CD14-positive monocyte (primary cell): ENCODE measurements at regions not wholly inside any gene's neighbourhood (a gene's known extent, or its start where the extent isn't known, plus 50 kb on each side); places are given as distances from the start of the nearest gene placed in this dataset.

Experiments
- DNase-seq, 3 donors: peaks; one replicate each; pipeline ENCODE4 v3.0.0-alpha.2; 2011 to 2022
- H2AFZ ChIP-seq: 2 replicates; pipeline ENCODE4 v1.6.0; 2012; ENCODE audit warnings: mild to moderate bottlenecking, low read depth, low read length, inconsistent platforms; ENCODE audit not compliant: insufficient read depth, poor library complexity, severe bottlenecking
- H3K27ac ChIP-seq, 2 donors: 1 replicate in 1 of 2; 2 replicates in 1 of 2; pipeline ENCODE4 v1.5.1; 2012 to 2013; ENCODE audit warnings: low read length in 2 of 2, control low read depth in 1 of 2, inconsistent platforms in 1 of 2, low read depth in 1 of 2, mild to moderate bottlenecking in 1 of 2
- H3K27me3 ChIP-seq, 2 donors: one replicate each; pipeline versions ENCODE4 v1.6.0 to v1.6.1; 2011 to 2013; ENCODE audit warnings: low read length in 2 of 2; ENCODE audit not compliant: control insufficient read depth in 2 of 2, insufficient read depth in 2 of 2
- H3K36me3 ChIP-seq, 2 donors: replicated peaks in 1 of 2; 1 replicate in 1 of 2; 2 replicates in 1 of 2; pipeline versions ENCODE4 v1.5.1 to v1.6.1; 2012 to 2013; ENCODE audit warnings: low read length in 2 of 2, control low read depth in 1 of 2, inconsistent platforms in 1 of 2, mild to moderate bottlenecking in 1 of 2; ENCODE audit not compliant: insufficient read depth in 2 of 2, control insufficient read depth in 1 of 2
- H3K4me1 ChIP-seq, 2 donors: 1 replicate in 1 of 2; 2 replicates in 1 of 2; pipeline versions ENCODE4 v1.5.1 to v1.6.1; 2012 to 2013; ENCODE audit warnings: low read length in 2 of 2, control low read depth in 1 of 2, inconsistent platforms in 1 of 2, mild to moderate bottlenecking in 1 of 2, moderate library complexity in 1 of 2; ENCODE audit not compliant: insufficient read depth in 2 of 2, control insufficient read depth in 1 of 2
- H3K4me2 ChIP-seq: replicated peaks from 2 replicates; pipeline ENCODE3; 2012; ENCODE audit warnings: low read length, moderate library complexity, mild to moderate bottlenecking; ENCODE audit not compliant: poor library complexity, severe bottlenecking; ENCODE audit errors: extremely low read depth
- H3K4me3 ChIP-seq, 3 experiments: fragments of 200-600 bp in 1 of 3; sonication (generic) in 1 of 3; replicated peaks in 1 of 3; 1 replicate in 2 of 3; 2 replicates in 1 of 3; pipeline ENCODE4 v1.5.1; 2011 to 2013; ENCODE audit warnings: low read length in 3 of 3, mild to moderate bottlenecking in 3 of 3, control low read depth in 2 of 3, low read depth in 2 of 3, inconsistent platforms in 1 of 3, moderate library complexity in 1 of 3
- H3K79me2 ChIP-seq: 2 replicates; pipeline ENCODE4 v1.6.0; 2012; ENCODE audit warnings: mild to moderate bottlenecking, control low read depth, inconsistent platforms, low read length, moderate library complexity; ENCODE audit not compliant: insufficient read depth
- H3K9ac ChIP-seq: 2 replicates; pipeline ENCODE4 v1.6.0; 2017; ENCODE audit warnings: low read length, mild to moderate bottlenecking; ENCODE audit not compliant: insufficient read depth, poor library complexity, severe bottlenecking
- H3K9me3 ChIP-seq, 2 donors: replicated peaks in 1 of 2; 1 replicate in 1 of 2; 2 replicates in 1 of 2; pipeline versions ENCODE4 v1.5.1 to v1.6.1; 2012 to 2013; ENCODE audit warnings: low read length in 2 of 2, control low read depth in 1 of 2; ENCODE audit not compliant: control insufficient read depth in 1 of 2, insufficient read depth in 1 of 2
- H4K20me1 ChIP-seq: 2 replicates; pipeline ENCODE4 v1.6.0; 2012; ENCODE audit warnings: mild to moderate bottlenecking, low read length, control low read depth, moderate library complexity; ENCODE audit not compliant: insufficient read depth
- H3K27ac Mint-ChIP-seq, 7 donors: one replicate each; pipeline ENCODE4 v1.8.0; 2020; ENCODE audit warnings: mild to moderate bottlenecking in 7 of 7, mixed read lengths in 7 of 7, moderate library complexity in 6 of 7, inconsistent platforms in 2 of 7
- H3K27me3 Mint-ChIP-seq, 3 donors: one replicate each; pipeline ENCODE4 v1.8.0; 2021 to 2022; ENCODE audit warnings: low read depth in 3 of 3, mild to moderate bottlenecking in 3 of 3, mixed read lengths in 3 of 3, moderate library complexity in 3 of 3, inconsistent platforms in 1 of 3
- H3K36me3 Mint-ChIP-seq, 2 donors: one replicate each; pipeline ENCODE4 v1.8.0; 2020; ENCODE audit warnings: mixed read lengths in 2 of 2, inconsistent platforms in 1 of 2, mild to moderate bottlenecking in 1 of 2
- H3K4me1 Mint-ChIP-seq: one replicate; pipeline ENCODE4 v1.8.0; 2020; ENCODE audit warnings: mild to moderate bottlenecking, mixed read lengths
- H3K4me3 Mint-ChIP-seq, 2 donors: one replicate each; pipeline ENCODE4 v1.8.0; 2020; ENCODE audit warnings: mild to moderate bottlenecking in 2 of 2, mixed read lengths in 2 of 2, moderate library complexity in 1 of 2
- H3K9me3 Mint-ChIP-seq, 7 donors: one replicate each; pipeline ENCODE4 v1.8.0; 2020 to 2022; ENCODE audit warnings: mixed read lengths in 7 of 7, mild to moderate bottlenecking in 6 of 7, moderate library complexity in 6 of 7, inconsistent platforms in 2 of 7
- CTCF ChIP-seq: fragments of 200-600 bp; IDR thresholded peaks from one replicate; pipeline ENCODE4 v1.8.0; 2022; ENCODE audit warnings: antibody characterized with exemption, mild to moderate bottlenecking
- WGBS: methylation state at CpG from one replicate; pipeline ENCODE4 v1.1.5; 2013; ENCODE audit warnings: missing lambda C conversion rate; ENCODE audit not compliant: insufficient coverage; 5-methylcytosine and 5-hydroxymethylcytosine counted together
- intact Hi-C, 2 donors: fragments of 100-400 bp; cut with micrococcal nuclease; formaldehyde crosslinking; loops; one replicate each; pipeline versions ENCODE4 v1.15.0 to v1.15.1; 2023

GRCh38 chr20:56815796-56816195 is 186.7 kb downstream of the TFAP2C start:
- Mint-ChIP-seq H3K4me3 (no peak overlapping the region), H3K27ac (no peak overlapping the region), H3K27me3 (peaks cover under 1 to 11% (median 6%) of the 10 kb centered on the region in 3 donors), H3K9me3 (peaks cover 0 to 8% (median 2%) of the 10 kb centered on the region in 7 donors), H3K36me3 (no peaks in the 10 kb centered on the region), H3K4me1 (no peaks in the 10 kb centered on the region)
- Histone ChIP-seq H3K4me3 (no peak overlapping the region), H3K27ac (no peak overlapping the region), H3K4me2 (no peak overlapping the region), H3K27me3 (no peaks in the 10 kb centered on the region), H3K9ac (no peak overlapping the region), H4K20me1 (no peaks in the 10 kb centered on the region), H3K9me3 (no peaks in the 10 kb centered on the region), H3K79me2 (no peaks in the 10 kb centered on the region), H2AFZ (no peak overlapping the region), H3K36me3 (no peaks in the 10 kb centered on the region), H3K4me1 (no peaks in the 10 kb centered on the region)
- WGBS = 67% methylated on average over 6 of the region's 6 CpGs
- intact Hi-C loops = no loop called here
- DNase-seq = no peak
- no peak for TF ChIP-seq CTCF

GRCh38 chr20:56816349-56816748 is 187.2 kb downstream of the TFAP2C start:
- no peak overlapping the region for H3K27ac Mint-ChIP-seq
- no peak overlapping the region for H3K4me3 Mint-ChIP-seq

More at GRCh38 chr20:56816349-56816748, 187.2 kb downstream of the TFAP2C start:
- Histone ChIP-seq H3K4me2 (no peak overlapping the region), H3K79me2 (no peaks in the 10 kb centered on the region), H3K27me3 (no peaks in the 10 kb centered on the region), H3K9ac (no peak overlapping the region), H3K36me3 (no peaks in the 10 kb centered on the region), H2AFZ (no peak overlapping the region), H3K27ac (no peak overlapping the region), H3K4me3 (no peak overlapping the region), H3K9me3 (no peaks in the 10 kb centered on the region), H3K4me1 (no peaks in the 10 kb centered on the region), H4K20me1 (no peaks in the 10 kb centered on the region)
- 49% methylated on average over 7 of the region's 7 CpGs for WGBS
- no peaks in the 10 kb centered on the region for H3K4me1 Mint-ChIP-seq
- TF ChIP-seq CTCF = no peak
- DNase-seq = no peak
- H3K9me3 Mint-ChIP-seq = peaks cover 0 to 8% (median 3%) of the 10 kb centered on the region in 7 donors
- intact Hi-C loops = no loop called here
- peaks cover 2 to 11% (median 4%) of the 10 kb centered on the region in 3 donors for H3K27me3 Mint-ChIP-seq
- H3K36me3 Mint-ChIP-seq = no peaks in the 10 kb centered on the region
